GM21825 (cell line): ENCODE measurements at regions not wholly inside any gene's neighbourhood (a gene's known extent, or its start where the extent isn't known, plus 50 kb on each side); places are given as distances from the start of the nearest gene placed in this dataset.

Experiments
- ATAC-seq: cut with Tn5 transposase; IDR thresholded peaks from one replicate; pipeline ENCODE4 v1.9.1; 2021; ENCODE audit warnings: mild to moderate bottlenecking, moderate library complexity; ENCODE audit not compliant: unreplicated experiment

GRCh38 chr10:4538016-4538415, 288.0 kb upstream of the AKR1E2 start:
- ATAC-seq, result no peak

- ATAC-seq, result no peak
These were observed 290.5 kb upstream of the AKR1E2 start for GRCh38 chr10:4535521-4535920.

- ATAC-seq, result no peak
These were observed 292.4 kb upstream of the AKR1E2 start for GRCh38 chr10:4533621-4534020.

GRCh38 chr10:4532976-4533375, 293.0 kb upstream of the AKR1E2 start:
- ATAC-seq, result no peak

GRCh38 chr10:4532467-4532866, 293.5 kb upstream of the AKR1E2 start:
- ATAC-seq, result no peak

GRCh38 chr10:4532011-4532410, 294.0 kb upstream of the AKR1E2 start:
- ATAC-seq, result no peak

- ATAC-seq, result no peak
These were observed 296.7 kb upstream of the AKR1E2 start for GRCh38 chr10:4529266-4529665.

- ATAC-seq, result no peak
These were observed 298.6 kb upstream of the AKR1E2 start for GRCh38 chr10:4527281-4527970.

GRCh38 chr10:4526311-4526731, 299.7 kb upstream of the AKR1E2 start:
- no peak for ATAC-seq

- ATAC-seq, result no peak
These were observed 300.9 kb upstream of the AKR1E2 start for GRCh38 chr10:4525103-4525502.

GRCh38 chr10:4522296-4523000, 303.6 kb upstream of the AKR1E2 start:
- ATAC-seq, result peak; percentile 79

- ATAC-seq, result no peak
These were observed 306.2 kb upstream of the AKR1E2 start for GRCh38 chr10:4519658-4520402.

- no peak for ATAC-seq
These were observed 308.3 kb upstream of the AKR1E2 start for GRCh38 chr10:4517746-4518145.

GRCh38 chr10:4515721-4516120, 310.3 kb upstream of the AKR1E2 start:
- ATAC-seq, result no peak

- ATAC-seq, result peak; percentile 62
These were observed 311.4 kb upstream of the AKR1E2 start for GRCh38 chr10:4514445-4515108.

- no peak for ATAC-seq
These were observed 313.3 kb upstream of the AKR1E2 start for GRCh38 chr10:4512671-4513240.

- ATAC-seq, result no peak
These were observed 313.8 kb upstream of the AKR1E2 start for GRCh38 chr10:4512196-4512595.

- ATAC-seq, result no peak
These were observed 314.5 kb upstream of the AKR1E2 start for GRCh38 chr10:4511509-4511908.

GRCh38 chr10:4509405-4509804, 316.6 kb upstream of the AKR1E2 start:
- ATAC-seq, result no peak

- ATAC-seq, result no peak
These were observed 319.9 kb upstream of the AKR1E2 start for GRCh38 chr10:4506095-4506494.

GRCh38 chr10:4504550-4504949, 321.5 kb upstream of the AKR1E2 start:
- ATAC-seq, result no peak
